ENCODE measurements at regions not wholly inside any gene's neighbourhood (a gene's known extent, or its start where the extent isn't known, plus 50 kb on each side); places are given as distances from the start of the nearest gene placed in this dataset.

DNA sequence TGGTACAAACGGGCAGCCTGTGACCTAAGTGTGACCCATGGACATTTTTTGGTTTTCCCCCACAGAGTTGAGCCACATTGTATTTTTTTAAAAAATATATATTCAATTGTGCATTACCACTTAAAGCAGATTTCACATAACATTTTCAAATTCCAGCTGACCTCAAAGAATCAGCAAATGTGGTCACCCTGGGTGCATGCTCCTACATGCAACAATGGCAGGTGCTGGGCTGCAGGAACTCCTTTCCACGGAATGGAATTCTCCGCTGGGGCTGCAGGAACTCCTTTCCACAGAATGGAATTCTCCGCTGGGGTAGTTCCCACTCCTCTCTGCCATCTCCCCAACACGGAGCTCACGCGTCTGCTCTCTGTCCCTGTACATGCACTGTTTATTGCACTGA lies 68.7 kb downstream of the MAP10 start:
- intact Hi-C loops (cut with DNase I), result no loop called here
- ATAC-seq (no peak), FAIRE-seq (no peak), DNase-seq (no peak)
- H3K36me3 ChIP-seq, result no peaks in the 10 kb centered on the region
- H3K27me3 ChIP-seq, result no peaks in the 10 kb centered on the region
- TF ChIP-seq CTCF (IDR thresholded peaks at IDR 0.05), result no peak
- H3K4me3 ChIP-seq, result no peak overlapping the region
- no peaks in the 10 kb centered on the region for H3K4me1 ChIP-seq
- H3K9me3 ChIP-seq, result no peaks in the 10 kb centered on the region
- no peak overlapping the region for H3K27ac ChIP-seq
- 80 to 93% methylated on average over 7 of the region's 7 CpGs for WGBS, 2 donors

DNA sequence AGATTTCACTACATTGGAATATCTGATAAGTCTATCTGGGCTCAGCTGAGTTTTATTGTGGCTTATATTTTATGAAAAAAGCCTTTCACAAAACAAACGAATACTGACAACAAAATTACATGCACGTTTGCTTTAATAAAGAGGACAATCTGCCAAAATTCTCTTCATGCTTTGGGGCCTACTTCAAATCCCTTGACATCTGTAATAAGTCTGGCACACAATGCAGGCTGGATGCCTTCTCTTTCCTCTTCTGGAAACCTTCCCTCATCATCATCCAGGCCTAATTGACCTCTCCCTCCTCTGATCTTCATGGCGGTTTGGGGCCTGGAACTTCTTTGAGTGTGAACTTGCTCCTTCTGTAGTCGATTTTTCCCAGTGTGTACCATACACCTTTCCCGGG lies 70.3 kb downstream of the MAP10 start:
- ATAC-seq (no peak), DNase-seq (no peak), FAIRE-seq (no peak)
- Histone ChIP-seq H3K9me3 (no peaks in the 10 kb centered on the region), H3K27me3 (no peaks in the 10 kb centered on the region), H3K4me3 (no peak overlapping the region), H3K36me3 (no peaks in the 10 kb centered on the region), H3K27ac (no peak overlapping the region), H3K4me1 (no peaks in the 10 kb centered on the region)
- intact Hi-C loops (cut with DNase I), result no loop called here
- TF ChIP-seq CTCF (IDR thresholded peaks at IDR 0.05), result no peak
- WGBS, 2 donors, result 64 to 77% methylated on average over 5 of the region's 5 CpGs

DNA sequence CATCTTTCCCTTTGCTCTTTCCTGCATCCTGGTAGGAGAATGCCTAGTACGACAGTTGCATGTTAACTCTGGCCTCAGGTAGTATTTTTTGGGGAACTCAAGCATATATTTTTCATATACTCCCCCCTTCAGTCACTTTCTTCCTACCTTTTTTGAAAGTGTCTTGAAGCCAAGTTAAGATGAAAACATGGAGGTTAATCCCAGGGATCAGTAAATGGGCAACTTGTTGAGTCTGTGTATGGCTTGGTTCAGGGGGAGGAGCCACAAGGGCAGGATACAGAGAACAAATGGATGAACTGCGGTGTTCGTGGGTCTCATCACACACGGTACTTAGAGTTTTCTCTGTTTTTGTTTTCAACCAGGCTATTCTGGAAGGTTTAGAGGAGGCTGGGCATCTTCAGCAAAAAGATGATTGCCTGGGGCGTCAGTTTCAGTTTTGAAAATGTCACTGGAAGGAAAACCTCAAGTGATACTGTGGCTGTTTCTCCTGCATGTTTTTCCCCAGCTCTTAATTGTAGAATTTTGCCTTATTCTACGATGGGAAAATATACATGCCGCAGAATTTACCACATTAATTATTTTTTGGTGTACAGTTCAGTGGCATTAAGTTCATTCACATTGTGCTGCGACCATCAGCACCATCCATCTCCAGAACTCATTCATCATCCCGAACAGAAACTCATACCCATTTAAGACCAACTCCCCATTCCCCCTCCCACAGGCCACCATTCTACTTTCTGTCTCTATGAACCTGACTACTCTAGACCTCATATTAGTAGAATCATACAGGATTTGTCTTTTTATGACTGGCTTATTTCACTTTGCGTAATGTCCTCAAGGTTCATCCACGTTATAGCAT lies 71.5 kb downstream of the MAP10 start:
- Histone ChIP-seq H3K4me3 (no peak overlapping the region), H3K36me3 (no peaks in the 10 kb centered on the region), H3K27ac (no peak overlapping the region), H3K9me3 (no peaks in the 10 kb centered on the region), H3K4me1 (no peaks in the 10 kb centered on the region), H3K27me3 (no peaks in the 10 kb centered on the region)
- no peak for TF ChIP-seq CTCF (IDR thresholded peaks at IDR 0.05)
- intact Hi-C loops (cut with DNase I), result no loop called here
- WGBS, 2 donors, result 79 to 82% methylated on average over 11 of the region's 11 CpGs
- FAIRE-seq (no peak), ATAC-seq (no peak), DNase-seq (no peak)

GRCh38 chr1:232877365-232878028 lies 72.3 kb downstream of the MAP10 start:
- no peak for TF ChIP-seq CTCF (IDR thresholded peaks at IDR 0.05)
- no peak for DNase-seq
- 63 to 68% methylated on average over 10 of the region's 10 CpGs for WGBS, 2 donors

GRCh38 chr1:232878086-232878485 lies 72.3 kb upstream of the NTPCR start:
- no peaks in the 10 kb centered on the region for H3K36me3 ChIP-seq
- TF ChIP-seq CTCF (IDR thresholded peaks at IDR 0.05), result no peak
- H3K27ac ChIP-seq, result no peak overlapping the region
- H3K4me1 ChIP-seq, result no peaks in the 10 kb centered on the region
- ATAC-seq (no peak), FAIRE-seq (no peak), DNase-seq (no peak)
- H3K9me3 ChIP-seq, result no peaks in the 10 kb centered on the region
- no peaks in the 10 kb centered on the region for H3K27me3 ChIP-seq
- intact Hi-C loops (cut with DNase I), result no loop called here
- no peak overlapping the region for H3K4me3 ChIP-seq
- 68 to 73% methylated on average over 2 of the region's 2 CpGs for WGBS, 2 donors

More at GRCh38 chr1:232877365-232878028, 72.3 kb downstream of the MAP10 start:
- no peaks in the 10 kb centered on the region for H3K36me3 ChIP-seq
- no peak overlapping the region for H3K4me3 ChIP-seq
- no peak overlapping the region for H3K27ac ChIP-seq
- no peaks in the 10 kb centered on the region for H3K4me1 ChIP-seq
- H3K27me3 ChIP-seq, result no peaks in the 10 kb centered on the region
- FAIRE-seq, result no peak
- H3K9me3 ChIP-seq, result no peaks in the 10 kb centered on the region
- ATAC-seq, result no peak
- intact Hi-C loops (cut with DNase I), result no loop called here
